ENCODE measurements at regions not wholly inside any gene's neighbourhood (a gene's known extent, or its start where the extent isn't known, plus 50 kb on each side); places are given as distances from the start of the nearest gene placed in this dataset.

DNA sequence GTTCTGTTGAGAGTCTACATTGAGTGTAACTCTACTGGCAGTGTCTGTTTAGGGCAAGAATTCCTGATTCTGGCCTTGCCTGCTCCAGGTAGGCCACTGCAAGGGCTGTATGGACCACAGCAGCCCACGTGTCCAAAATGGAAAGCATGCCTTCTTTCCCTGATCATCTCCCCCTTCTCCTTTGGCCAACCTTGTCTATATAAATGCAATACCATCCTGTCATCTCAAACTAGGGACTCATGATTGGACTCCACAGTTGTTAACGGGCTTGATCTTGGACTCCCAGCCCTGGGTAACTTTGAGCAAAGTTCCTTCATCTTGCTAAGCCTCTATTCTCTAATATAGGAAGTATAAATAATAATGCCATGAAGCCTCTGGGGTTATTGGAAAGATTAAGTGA lies 533.6 kb downstream of the BNC2 start:
- TF ChIP-seq, protein P1, sequence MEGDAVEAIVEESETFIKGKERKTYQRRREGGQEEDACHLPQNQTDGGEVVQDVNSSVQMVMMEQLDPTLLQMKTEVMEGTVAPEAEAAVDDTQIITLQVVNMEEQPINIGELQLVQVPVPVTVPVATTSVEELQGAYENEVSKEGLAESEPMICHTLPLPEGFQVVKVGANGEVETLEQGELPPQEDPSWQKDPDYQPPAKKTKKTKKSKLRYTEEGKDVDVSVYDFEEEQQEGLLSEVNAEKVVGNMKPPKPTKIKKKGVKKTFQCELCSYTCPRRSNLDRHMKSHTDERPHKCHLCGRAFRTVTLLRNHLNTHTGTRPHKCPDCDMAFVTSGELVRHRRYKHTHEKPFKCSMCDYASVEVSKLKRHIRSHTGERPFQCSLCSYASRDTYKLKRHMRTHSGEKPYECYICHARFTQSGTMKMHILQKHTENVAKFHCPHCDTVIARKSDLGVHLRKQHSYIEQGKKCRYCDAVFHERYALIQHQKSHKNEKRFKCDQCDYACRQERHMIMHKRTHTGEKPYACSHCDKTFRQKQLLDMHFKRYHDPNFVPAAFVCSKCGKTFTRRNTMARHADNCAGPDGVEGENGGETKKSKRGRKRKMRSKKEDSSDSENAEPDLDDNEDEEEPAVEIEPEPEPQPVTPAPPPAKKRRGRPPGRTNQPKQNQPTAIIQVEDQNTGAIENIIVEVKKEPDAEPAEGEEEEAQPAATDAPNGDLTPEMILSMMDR (IDR thresholded peaks at IDR 0.05) = no peak
- TF ChIP-seq POLR2A (IDR thresholded peaks at IDR 0.05) = no peak

Data from right lobe of liver (tissue), 4 donors.